SH-SY5Y (cell line): ENCODE measurements at regions not wholly inside any gene's neighbourhood (a gene's known extent, or its start where the extent isn't known, plus 50 kb on each side); places are given as distances from the start of the nearest gene placed in this dataset.

Experiments
- GATA2 ChIP-seq: IDR thresholded peaks from 2 replicates; pipeline ENCODE4 v1.6.1; 2011; ENCODE audit warnings: mild to moderate bottlenecking, low read depth, low read length
- GATA3 ChIP-seq: IDR thresholded peaks from 2 replicates; pipeline ENCODE4 v1.6.1; 2011; ENCODE audit warnings: low read depth, mild to moderate bottlenecking, low read length, moderate library complexity

DNA sequence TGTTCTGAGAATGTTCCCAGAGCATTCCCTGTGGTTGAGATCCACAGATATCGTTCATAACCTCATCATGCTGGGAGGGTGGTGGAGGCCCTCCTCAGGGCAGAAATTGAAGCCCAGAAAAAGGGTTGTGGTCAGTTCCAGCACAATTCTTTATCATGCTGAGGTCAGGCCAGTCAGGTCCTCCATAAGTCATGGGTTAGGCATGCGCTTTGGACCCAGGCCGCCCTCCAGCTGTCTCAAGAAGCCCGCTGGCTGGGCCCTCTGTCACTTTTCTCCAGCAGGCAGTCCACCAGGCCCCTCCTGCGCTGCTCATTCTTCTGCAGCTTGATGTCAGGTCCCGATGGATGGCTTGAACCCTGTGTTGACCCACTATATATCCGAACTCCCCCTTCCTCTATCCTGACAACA, 151.1 kb upstream of the NT5C1B start:
- no peak for TF ChIP-seq GATA2
- no peak for TF ChIP-seq GATA3

DNA sequence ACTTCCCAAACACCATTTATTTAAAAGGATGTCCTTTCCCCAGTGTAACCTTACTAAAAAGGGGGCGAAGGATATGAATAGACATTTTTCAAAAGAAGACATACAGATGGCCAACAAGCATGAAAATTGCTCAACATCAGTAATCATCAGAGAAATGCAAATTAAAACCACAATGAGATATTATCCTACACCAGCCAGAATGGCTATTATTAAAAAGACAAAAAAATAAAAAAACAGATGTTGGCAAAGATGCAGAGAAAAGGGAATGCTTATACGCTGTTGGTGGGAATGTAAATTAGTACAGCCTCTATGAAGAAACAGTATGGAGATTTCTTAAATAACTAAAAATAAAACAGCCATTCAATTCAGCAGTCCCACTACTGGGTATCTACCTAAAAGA, 142.3 kb upstream of the NT5C1B start:
- no peak for TF ChIP-seq GATA2
- TF ChIP-seq GATA3 = no peak

GRCh38 chr2:18724371-18725145, 135.2 kb upstream of the NT5C1B start:
- TF ChIP-seq GATA3 (no peak), GATA2 (no peak)

DNA sequence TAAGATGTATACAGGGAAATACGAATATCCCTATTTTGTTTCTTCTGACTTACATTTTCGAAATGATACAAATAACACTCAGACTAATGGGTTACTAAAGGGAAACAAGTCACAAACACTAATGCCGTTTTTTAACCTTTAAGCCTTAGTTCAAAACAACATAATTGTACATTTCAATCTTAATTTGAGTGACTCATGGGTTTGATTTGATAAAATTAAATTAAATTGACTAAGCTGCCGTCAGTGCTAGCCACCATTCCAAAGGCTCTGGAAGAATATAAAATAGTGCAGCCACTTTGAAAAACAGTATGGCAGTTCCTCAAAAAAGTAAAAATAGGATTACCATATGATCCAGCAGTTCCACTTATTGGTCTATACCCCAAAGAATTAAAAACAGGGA, 133.8 kb upstream of the NT5C1B start:
- no peak for TF ChIP-seq GATA3
- no peak for TF ChIP-seq GATA2

DNA sequence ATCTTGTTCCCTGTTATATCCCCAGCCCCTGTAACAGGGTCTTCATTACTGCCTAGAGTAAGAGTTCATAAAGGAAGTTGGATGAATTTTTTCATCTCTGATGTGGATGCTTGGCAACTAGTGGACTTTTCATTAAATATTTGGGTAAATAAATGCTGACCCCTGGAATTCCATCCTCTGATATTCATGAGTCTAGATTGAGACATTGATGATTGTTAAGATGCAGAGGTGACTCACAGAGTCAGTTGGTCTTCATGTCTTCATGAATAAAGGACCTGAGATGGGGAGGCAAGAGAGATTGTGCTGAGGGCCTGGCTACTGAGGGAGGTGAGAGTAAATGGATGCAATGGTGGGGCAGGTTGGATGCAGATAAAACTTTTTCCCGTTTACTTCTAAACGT, 132.7 kb upstream of the NT5C1B start:
- TF ChIP-seq GATA2 (no peak), GATA3 (no peak)

- no peak for TF ChIP-seq GATA3
- no peak for TF ChIP-seq GATA2
These were observed 131.9 kb upstream of the NT5C1B start for GRCh38 chr2:18721038-18721922.

DNA sequence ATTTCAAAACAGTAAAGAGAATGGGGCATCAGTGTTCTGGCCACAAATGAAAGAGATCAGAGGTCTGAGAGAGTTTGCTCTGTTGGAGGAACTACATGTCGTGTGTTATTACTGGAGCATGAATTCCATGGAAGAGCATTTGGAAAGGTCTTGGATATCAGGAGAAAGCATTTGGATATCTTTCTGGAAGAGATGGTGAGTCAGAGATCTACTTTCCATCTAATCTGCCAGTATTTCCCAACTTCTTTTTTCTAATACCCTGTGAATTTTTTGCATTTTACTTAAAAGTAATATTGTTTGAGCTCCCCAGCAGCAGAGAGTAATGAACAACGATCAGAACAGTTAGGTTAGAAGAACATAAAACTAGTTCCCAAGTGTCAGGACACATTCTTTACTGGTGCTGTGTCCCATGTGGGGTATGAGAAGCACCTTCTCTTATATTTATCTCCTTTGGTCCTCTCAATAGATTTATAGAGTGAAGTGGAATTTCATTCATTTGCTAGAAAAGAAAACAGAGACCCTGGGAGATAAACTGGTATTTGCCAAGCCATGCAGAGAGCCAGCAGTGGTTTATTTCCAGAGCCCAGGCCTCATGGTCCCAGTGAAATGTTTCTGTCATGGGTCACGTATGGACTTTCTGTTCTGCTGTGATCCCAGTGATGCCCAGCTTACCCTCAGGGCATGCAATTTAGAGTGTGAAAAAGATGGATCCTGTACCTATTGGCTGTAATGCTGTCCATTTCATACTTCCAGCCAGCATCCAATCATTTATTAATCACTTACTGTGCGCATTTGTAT, 130.8 kb upstream of the NT5C1B start:
- TF ChIP-seq GATA2 = no peak
- TF ChIP-seq GATA3 = no peak

- no peak for TF ChIP-seq GATA3
- TF ChIP-seq GATA2 = no peak
These were observed 118.9 kb upstream of the NT5C1B start for GRCh38 chr2:18708203-18708715.

DNA sequence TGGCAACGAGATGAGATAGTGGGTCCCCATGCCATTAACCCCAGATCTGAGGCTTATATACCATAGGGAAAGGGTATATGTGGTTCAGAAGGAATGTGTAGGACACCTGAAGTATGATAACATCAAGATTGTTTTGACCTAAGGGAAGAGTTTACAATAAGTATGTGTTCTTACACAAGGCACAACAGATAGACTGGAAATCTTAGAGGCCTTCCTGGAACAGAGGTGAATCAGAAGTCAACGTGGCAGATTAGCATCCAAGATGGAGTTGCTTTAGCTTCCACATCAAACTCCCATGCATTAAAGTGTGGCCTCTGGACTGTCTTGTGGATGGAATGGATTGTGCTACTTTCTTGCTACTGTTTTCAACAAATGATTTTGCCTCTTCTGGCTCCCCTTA, 116.6 kb upstream of the NT5C1B start:
- no peak for TF ChIP-seq GATA3
- TF ChIP-seq GATA2 = no peak

GRCh38 chr2:18704276-18704675, 114.9 kb upstream of the NT5C1B start:
- no peak for TF ChIP-seq GATA3
- no peak for TF ChIP-seq GATA2

DNA sequence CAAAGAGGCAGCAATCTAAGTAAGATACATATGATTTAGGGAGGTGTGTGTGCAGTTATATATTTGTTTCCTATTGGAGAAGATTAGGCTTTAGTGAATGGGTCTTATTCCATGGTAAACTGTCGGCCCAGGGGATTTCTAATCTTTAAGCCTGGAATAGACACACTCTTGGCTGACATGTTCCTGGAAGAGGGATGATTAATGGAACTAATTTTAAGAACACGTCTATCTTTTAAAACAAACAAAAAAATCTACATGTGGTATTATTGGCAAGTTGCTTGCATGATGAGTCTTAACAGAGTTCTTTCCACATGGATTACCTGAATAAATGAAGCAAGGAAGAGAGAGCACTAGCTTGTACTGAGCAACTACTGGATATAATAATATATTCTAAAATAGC, 114.2 kb upstream of the NT5C1B start:
- TF ChIP-seq GATA2 = no peak
- no peak for TF ChIP-seq GATA3

DNA sequence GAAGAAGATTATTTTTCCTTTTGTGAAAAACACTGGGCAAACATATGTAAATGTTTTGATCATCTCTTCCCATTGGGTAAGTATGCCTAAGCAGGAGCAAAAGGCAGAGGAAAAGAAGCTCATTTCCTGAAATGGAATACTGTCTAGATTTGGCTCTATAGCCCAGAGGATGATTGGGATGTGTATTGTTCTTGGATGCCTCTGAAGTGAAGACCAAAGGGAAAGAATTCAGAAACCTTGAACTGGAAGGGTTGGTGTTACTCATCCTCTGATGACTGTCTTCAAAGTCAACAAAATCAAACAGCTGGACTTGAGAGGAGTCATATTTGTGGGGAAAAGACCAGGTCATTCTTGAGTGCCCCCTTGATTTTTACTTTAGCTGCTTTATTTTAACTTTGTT, 112.6 kb upstream of the NT5C1B start:
- TF ChIP-seq GATA2 = no peak

DNA sequence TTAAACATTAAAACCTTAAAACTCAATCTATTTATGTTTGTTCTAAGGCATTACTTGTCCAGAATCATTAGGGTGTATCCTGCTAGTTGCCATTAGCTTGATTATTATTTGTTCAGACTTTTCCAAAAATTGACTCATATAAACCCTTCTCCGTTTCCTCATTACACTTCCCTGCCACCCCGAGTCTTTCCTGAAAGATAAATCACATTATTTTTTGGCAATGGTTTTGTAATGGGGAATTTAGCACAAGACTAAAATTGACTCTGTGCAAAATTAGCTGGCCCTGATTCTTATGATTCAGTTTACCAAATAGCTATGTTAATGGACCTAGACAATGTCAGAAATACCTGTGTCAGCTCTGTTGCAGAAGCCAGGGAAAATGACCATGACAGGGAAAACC, 112.2 kb upstream of the NT5C1B start:
- TF ChIP-seq GATA2 = no peak
- no peak for TF ChIP-seq GATA3

GRCh38 chr2:18690342-18690741, 101.0 kb upstream of the NT5C1B start:
- TF ChIP-seq GATA3 = no peak
- no peak for TF ChIP-seq GATA2
